Nucleus accumbens (tissue), 56 donors: ENCODE measurements at regions not wholly inside any gene's neighbourhood (a gene's known extent, or its start where the extent isn't known, plus 50 kb on each side); places are given as distances from the start of the nearest gene placed in this dataset.
"Not testable (repeated sequence)": the region's sequence is repeated elsewhere in the genome, so short reads cannot be mapped to it uniquely, and the experiment has no call there.

ENCODE experiments used
- DNase-seq, 56 donors: peaks; one replicate each; lab custom pipeline; 2025; lab: John Stamatoyannopoulos, UW

DNA sequence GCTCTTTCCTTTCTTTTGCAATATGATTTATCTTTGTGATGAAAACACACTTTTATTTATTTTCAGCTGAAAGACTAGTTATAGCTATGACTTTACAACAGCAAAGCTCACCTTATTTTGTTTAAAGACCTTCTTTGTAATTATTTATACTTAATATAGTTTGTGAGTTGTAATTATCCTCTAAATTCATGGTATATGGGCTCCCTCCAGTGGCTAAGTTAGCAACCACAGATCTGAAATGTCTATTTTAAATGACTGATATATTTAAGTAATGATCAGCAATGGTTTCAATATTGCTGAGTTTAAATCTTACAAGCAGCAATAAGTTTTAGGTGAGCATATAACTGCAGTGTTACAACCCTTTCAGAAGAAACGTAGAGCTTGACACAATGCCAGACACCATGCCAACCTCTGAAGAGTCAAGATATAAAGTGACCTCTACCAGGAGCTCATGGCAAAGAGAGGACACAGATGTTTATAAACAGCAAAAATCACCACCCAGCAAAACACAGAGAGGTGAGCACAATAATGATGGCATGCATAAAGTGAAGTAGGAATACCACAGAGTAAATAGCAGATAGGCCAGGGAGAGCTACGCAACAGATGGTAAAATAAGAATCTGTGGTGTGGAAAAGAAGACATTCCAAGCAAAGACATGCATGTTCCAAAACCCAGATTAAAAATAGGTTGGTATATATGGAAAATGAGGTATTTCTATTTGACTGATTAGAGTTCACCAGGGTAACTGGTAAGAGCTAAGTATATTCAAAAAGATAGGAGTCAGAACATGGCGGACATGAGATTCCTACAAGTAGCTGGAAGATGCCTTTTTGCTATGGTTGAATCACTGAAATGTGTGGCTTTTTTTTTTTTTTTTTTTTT is 143.7 kb upstream of the ZNF385D start:
- DNase-seq: peak in 1 of 56 donors; percentile 0

GRCh38 chr3:21898316-21898715 is 147.3 kb upstream of the ZNF385D start:
- DNase-seq: no peak

- DNase-seq: no peak
These were observed 150.5 kb upstream of the ZNF385D start for GRCh38 chr3:21901484-21901883.

- DNase-seq: no peak
These were observed 151.9 kb upstream of the ZNF385D start for GRCh38 chr3:21902956-21903355.

DNA sequence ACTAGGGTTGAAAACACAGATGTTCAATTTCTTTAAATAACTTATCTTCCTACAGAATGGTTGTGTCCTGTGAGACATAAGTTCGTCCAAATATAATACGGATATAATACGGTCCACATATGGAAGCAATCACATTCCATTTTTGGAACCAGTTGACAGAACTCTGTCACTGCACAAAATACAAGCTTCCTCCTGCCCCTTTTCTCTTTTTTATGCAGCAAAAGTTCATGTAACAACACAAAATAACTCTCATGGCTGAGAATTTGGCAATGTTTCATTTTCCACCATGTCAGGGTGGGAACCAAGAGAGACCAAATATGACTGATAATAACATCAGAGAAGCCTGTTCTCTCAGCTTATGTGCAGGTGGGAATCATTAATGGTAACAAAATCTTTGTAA is 158.1 kb upstream of the ZNF385D start:
- DNase-seq: no peak

GRCh38 chr3:21912711-21913110 is 161.7 kb upstream of the ZNF385D start:
- DNase-seq: no peak

DNA sequence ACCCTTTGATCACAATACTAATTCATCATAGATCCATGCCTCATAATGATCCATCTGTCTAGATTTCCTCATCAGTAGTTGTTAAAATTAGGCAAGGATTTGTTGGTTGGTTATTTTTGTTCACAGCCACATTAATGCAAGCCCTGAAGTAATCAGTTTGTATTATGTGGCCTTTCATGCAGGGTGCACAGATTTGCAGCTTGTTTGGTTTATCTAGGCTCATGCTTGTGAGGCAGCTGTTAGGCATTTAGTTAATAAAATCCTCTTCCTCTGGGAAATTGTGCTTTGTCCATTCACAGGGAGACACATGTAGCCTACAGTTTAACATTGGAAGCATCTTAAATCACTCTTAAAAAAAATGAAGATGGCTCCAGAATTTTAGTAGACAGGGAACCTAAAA is 162.8 kb upstream of the ZNF385D start:
- no peak for DNase-seq

DNA sequence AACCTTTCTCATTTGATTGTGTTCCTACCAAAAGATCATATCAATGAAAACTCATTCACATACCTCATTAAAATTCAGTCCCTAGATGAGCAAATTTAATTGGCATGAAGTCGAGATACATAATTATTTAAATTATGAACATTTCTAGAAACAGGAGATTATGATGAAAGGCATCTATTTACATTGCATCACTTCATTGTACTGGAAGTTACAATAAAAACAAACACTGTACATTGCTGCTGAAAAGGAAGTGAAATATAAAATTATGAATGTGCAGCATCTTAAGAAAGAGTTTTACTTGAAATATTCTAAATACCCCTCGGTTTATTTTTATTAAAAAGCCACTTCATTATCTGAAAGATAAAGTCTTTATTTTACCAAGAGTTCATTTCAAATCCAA is 163.4 kb upstream of the ZNF385D start:
- DNase-seq: no peak

DNA sequence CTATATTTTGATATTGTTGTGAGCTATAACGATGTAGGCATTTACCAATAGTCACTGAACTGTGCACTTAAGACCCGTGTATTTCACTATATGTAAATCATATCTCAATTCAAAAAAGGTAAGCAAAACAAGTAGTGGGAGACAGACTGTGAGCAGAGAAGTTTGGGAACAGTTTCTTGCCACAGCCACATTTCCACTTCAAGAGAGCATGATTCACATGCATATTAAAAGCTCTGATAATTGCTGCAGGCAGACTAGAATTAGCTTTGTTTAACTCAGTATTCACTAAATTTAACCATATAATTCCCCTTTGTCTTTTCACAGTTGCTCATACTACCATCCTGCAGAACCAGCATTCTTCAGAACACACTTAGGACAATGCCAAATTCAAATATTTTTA is 168.4 kb upstream of the ZNF385D start:
- no peak for DNase-seq

DNA sequence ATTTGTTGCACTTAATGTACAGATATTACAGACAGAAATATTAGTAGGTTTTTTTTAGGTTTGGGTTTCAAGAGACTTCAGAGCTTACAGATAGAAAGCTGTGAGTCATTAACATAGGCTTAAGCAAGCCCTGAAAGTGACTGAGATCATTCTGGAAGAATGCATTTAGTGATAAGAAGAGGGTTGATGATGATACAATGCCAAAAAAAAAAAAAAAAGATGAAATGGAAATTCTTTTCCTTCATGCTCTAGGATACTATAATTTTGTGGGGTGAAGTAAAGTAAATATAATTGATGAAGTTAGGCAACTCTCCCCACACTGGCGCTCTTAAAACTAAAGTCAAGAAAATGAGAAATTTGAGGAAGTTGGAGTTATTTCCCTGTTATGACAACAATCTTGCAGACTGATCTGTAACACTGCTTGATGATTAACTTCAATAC is 169.4 kb upstream of the ZNF385D start:
- no peak for DNase-seq

GRCh38 chr3:21923156-21923555 is 172.1 kb upstream of the ZNF385D start:
- DNase-seq: not testable (repeated sequence)

GRCh38 chr3:21927261-21927660 is 176.3 kb upstream of the ZNF385D start:
- no peak for DNase-seq

- no peak for DNase-seq
These were observed 183.6 kb upstream of the ZNF385D start for GRCh38 chr3:21934591-21934990.

GRCh38 chr3:21936207-21936606 is 185.2 kb upstream of the ZNF385D start:
- no peak for DNase-seq

GRCh38 chr3:21938267-21938681 is 187.3 kb upstream of the ZNF385D start:
- DNase-seq: no peak

GRCh38 chr3:21942328-21942727 is 191.3 kb upstream of the ZNF385D start:
- no peak for DNase-seq

DNA sequence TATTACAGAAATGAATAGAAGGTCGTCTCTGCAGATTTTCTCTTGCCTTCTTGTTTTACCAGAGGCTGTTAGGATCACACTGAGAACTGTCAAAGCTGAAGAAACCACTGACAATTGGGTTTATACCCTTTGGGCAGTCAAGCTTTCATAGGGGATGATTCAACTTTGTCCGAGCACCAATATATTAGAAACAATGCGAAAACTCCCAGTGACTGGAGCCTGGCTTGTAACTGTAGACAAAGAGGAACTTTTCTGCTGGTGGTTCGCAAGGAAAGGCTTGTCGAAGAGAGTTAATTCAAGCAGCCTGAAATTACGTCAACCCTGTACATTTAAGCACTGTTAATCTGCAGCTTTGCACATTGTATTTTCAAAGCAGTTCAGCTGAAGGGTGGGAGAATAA is 193.2 kb upstream of the ZNF385D start:
- no peak for DNase-seq

DNA sequence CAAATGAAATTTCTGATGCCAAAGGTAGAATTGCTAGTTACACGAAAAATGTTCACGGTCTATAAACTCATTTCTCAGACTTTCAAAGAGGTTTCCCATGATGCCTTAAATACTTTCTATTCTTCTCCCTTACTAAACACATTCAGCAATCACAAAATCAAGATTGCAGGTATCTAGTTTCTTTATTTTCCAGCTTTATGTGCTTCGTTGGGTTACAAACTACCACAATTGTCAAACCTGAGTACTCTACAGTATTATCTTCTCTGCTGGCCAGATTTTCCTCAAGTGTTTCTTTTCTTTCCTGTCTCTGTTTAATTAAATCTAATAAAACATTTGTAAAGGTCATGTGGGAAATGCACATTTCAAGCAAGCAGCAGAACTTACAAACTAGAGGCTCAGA is 201.8 kb upstream of the ZNF385D start:
- no peak for DNase-seq

DNA sequence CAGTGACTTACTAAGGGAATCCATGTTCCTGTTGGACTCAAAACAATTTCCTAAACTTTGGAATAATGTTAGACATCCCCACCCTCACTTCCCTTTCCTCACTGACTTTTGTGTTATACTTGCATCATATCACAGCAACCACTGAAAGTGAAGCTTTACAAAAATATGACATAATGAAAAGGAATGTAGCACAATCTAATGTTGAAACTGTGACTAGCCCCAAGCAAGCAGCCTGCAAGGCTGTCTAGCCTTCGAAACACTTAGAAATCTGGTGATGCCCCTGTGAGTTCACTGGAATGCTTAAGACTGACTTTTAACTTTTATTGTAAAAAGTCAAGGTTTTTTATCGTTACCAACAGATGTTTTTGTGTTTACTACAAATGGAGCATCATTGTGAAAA is 203.7 kb upstream of the ZNF385D start:
- DNase-seq: no peak

- no peak for DNase-seq
These were observed 204.4 kb upstream of the ZNF385D start for GRCh38 chr3:21955406-21955805.

GRCh38 chr3:21960033-21960432 is 209.0 kb upstream of the ZNF385D start:
- DNase-seq: no peak

GRCh38 chr3:21962456-21962855 is 211.4 kb upstream of the ZNF385D start:
- no peak for DNase-seq

GRCh38 chr3:21966457-21966856 is 215.4 kb upstream of the ZNF385D start:
- not testable (repeated sequence) for DNase-seq
